ENCODE measurements at regions not wholly inside any gene's neighbourhood (a gene's known extent, or its start where the extent isn't known, plus 50 kb on each side); places are given as distances from the start of the nearest gene placed in this dataset.

DNA sequence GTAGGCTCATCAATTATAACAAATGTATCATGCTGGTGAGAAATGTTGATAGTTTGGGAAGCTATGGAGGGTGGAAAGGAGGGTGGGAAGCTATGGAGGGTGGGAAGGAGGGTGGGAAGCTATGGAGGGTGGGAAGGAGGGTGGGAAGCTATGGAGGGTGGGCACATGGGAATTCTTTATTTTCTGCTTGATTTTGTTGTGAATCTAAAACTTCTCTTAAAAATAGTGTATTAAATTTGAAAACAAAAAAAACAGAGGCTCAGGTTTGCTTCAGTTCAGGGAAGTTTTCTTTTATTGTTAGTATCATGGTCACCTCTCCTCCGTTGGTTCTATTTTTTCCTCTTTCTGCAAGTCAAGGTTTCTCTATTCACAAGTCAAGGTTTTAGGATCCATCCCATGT, 106.4 kb downstream of the SOD2 start:
- H3K4me3 ChIP-seq (ENCODE audit: low read depth, low read length), result no peak overlapping the region
- TF ChIP-seq, protein P1, sequence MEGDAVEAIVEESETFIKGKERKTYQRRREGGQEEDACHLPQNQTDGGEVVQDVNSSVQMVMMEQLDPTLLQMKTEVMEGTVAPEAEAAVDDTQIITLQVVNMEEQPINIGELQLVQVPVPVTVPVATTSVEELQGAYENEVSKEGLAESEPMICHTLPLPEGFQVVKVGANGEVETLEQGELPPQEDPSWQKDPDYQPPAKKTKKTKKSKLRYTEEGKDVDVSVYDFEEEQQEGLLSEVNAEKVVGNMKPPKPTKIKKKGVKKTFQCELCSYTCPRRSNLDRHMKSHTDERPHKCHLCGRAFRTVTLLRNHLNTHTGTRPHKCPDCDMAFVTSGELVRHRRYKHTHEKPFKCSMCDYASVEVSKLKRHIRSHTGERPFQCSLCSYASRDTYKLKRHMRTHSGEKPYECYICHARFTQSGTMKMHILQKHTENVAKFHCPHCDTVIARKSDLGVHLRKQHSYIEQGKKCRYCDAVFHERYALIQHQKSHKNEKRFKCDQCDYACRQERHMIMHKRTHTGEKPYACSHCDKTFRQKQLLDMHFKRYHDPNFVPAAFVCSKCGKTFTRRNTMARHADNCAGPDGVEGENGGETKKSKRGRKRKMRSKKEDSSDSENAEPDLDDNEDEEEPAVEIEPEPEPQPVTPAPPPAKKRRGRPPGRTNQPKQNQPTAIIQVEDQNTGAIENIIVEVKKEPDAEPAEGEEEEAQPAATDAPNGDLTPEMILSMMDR (IDR thresholded peaks at IDR 0.05; ENCODE audit: low read depth, low read length, missing control alignments), result no peak
- in situ Hi-C loops (cut with HindIII; ENCODE audit: low sequenced_read_pairs), result no loop called here
- DNase-seq (ENCODE audit: low read depth), result no peak

DNA sequence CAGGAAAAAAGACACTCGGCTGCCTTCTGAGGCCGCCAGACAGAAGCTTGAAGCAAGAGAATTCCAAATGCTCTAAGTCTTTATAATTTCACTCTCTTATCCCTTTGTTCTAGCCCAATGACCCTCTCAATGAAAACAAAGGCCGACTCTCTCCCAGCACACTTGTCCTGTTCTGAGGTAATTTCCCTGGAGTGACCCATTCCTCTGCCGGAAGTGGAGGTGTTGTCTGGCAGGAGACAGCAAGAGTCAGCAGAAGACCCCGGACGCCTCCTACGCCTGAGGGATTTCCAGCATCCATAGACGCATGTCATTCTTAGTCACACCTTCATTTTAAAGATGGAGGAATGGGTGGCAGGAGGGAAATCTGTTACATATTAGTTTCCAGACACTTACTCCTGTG, 110.3 kb downstream of the SOD2 start:
- in situ Hi-C loops (cut with HindIII; ENCODE audit: low sequenced_read_pairs), result no loop called here
- no peak overlapping the region for H3K4me3 ChIP-seq (ENCODE audit: low read depth, low read length)
- TF ChIP-seq, protein P1 (IDR thresholded peaks at IDR 0.05; ENCODE audit: low read depth, low read length, missing control alignments), result no peak
- DNase-seq (ENCODE audit: low read depth), result no peak

DNA sequence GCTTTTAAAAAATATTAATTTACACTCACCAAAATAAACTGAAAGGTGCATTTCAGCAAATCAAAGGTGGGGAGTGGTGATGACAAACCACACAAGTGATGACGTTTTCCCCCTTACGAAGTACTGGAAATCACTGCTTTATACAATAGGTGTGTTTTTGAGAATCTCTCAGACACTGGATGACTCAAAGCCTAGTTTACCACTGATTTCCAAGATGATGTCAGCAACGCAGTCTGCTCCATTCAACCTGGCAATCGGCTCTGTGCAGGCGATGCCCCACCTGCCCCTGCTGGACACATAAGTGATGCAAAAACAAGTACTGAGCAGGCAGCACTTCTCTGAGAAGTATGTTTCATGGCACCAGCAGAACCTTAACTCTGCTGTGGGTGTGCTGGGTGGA, 114.4 kb downstream of the SOD2 start:
- no peak for DNase-seq (ENCODE audit: low read depth)
- H3K4me3 ChIP-seq (ENCODE audit: low read depth, low read length), result no peak overlapping the region
- TF ChIP-seq, protein P1 (IDR thresholded peaks at IDR 0.05; ENCODE audit: low read depth, low read length, missing control alignments), result no peak
- in situ Hi-C loops (cut with HindIII; ENCODE audit: low sequenced_read_pairs), result no loop called here

DNA sequence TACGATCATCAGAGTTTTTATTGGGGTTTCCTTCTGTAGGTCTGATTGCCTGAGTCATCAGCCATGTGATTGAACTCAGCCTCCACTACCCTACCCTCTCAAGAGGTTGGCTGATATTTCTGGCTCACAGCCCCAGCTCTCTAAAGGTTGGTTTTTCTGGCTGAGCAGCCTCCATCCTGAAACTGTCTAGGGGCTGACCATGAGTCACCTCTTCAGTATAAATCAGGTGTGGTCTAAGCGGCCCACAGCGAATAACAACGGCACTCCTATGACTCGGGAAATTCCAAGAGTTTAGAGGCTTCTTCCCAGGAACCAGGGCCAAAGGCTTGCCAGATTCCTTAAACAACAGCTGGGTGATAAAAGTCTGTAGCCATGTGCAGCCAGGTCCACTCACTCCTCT, 115.5 kb downstream of the SOD2 start:
- TF ChIP-seq, protein P1 (IDR thresholded peaks at IDR 0.05; ENCODE audit: low read depth, low read length, missing control alignments), result no peak
- in situ Hi-C loops (cut with HindIII; ENCODE audit: low sequenced_read_pairs), result no loop called here
- H3K4me3 ChIP-seq (ENCODE audit: low read depth, low read length), result no peak overlapping the region
- peak; percentile 6 for DNase-seq (ENCODE audit: low read depth)

DNA sequence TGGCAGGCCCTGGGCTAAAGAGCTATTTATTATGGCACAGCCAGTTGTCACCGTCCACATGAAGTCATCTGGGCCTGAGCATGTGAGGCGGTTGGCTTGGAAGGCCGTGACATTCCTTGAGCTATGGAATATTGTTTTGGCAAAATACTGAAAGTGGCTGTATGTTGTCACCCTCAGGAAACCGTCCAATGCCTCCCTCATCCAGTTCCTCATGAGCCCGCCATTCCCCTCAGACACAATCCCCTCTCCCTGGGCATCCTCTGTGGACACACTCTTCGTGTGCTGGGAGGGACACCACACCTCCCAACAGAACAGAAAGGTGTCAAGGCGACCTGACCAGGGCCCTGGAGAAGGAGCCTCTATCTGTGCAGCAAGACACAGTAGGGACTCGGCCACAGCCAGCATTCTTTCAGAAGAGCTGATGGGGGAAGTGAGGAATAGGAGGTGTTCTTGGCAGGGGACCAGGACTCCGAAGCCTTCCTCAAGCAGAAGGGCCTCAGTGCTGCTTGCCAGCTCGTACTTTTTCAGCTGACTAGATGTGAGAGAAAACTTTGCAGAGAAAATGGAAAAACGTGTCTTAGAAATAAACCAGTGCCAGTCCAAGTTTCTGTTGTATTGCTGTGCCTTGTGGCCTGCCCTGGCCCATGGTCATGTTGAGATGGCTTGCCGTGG, 120.5 kb downstream of the SOD2 start:
- no peak for DNase-seq (ENCODE audit: low read depth)
- TF ChIP-seq, protein P1 (IDR thresholded peaks at IDR 0.05; ENCODE audit: low read depth, low read length, missing control alignments), result no peak
- H3K4me3 ChIP-seq (ENCODE audit: low read depth, low read length), result no peak overlapping the region
- in situ Hi-C loops (cut with HindIII; ENCODE audit: low sequenced_read_pairs), result no loop called here

DNA sequence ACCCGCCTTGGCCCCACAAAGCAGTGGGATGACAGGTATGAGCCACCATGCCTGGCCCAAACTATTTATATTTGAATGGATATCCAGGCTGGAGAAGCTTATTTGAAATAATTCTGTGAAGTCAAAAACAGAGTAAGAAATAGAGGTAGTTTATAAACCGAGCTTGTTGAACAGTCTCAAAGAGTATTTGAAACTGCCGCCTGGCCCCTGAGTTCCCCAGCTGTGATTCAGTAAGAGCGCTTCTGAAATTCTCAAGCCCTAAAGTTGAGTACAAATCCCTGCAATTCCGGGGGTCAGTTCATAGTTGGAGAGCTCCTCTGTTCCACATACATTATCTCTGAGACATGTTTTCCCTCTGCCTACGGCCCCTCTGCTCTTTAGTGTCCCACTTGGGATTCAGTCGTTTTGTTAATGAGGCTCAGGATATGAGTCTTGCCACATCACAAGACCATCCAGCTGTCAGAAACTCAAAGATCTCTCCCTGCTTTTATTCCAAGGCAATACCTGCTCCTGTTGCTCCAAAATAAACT, 127.8 kb downstream of the SOD2 start:
- TF ChIP-seq, protein P1 (IDR thresholded peaks at IDR 0.05; ENCODE audit: low read depth, low read length, missing control alignments), result no peak
- no peak for DNase-seq (ENCODE audit: low read depth)
- in situ Hi-C loops (cut with HindIII; ENCODE audit: low sequenced_read_pairs), result no loop called here
- H3K4me3 ChIP-seq (ENCODE audit: low read depth, low read length), result no peak overlapping the region

Data from astrocyte of the cerebellum (primary cell).